Erythroblast (primary cell): ENCODE measurements at regions not wholly inside any gene's neighbourhood (a gene's known extent, or its start where the extent isn't known, plus 50 kb on each side); places are given as distances from the start of the nearest gene placed in this dataset.

ENCODE experiments used
- GATA1 ChIP-seq: IDR thresholded peaks from 2 replicates; pipeline ENCODE4 v1.6.1; 2011; ENCODE audit warnings: low read depth, mild to moderate bottlenecking, control low read depth, low read length, moderate library complexity
- POLR2A ChIP-seq: IDR thresholded peaks from 2 replicates; pipeline ENCODE4 v1.6.1; 2011; ENCODE audit warnings: mild to moderate bottlenecking, low read length

- no peak for TF ChIP-seq POLR2A
- TF ChIP-seq GATA1 = no peak
These were observed 177.8 kb upstream of the MPPED2 start for GRCh38 chr11:30763951-30764350.
